Cardiac muscle cell (in vitro differentiated cells and primary cell): ENCODE measurements at regions not wholly inside any gene's neighbourhood (a gene's known extent, or its start where the extent isn't known, plus 50 kb on each side); places are given as distances from the start of the nearest gene placed in this dataset.
A peak's percentile ranks its signal among the peaks of the same experiment; 100 is the strongest.

Experiments used
- DNase-seq, 2 donors: peaks; one replicate each; pipeline versions ENCODE4 v3.0.0 to v3.0.0-alpha.2; 2010 to 2017; ENCODE audit warnings: low read depth in 1 of 2, low spot score in 1 of 2
- H3K27ac ChIP-seq: fragments of 200-600 bp; sonication (generic); 2 replicates; pipeline ENCODE4 v1.5.1; 2016
- H3K27me3 ChIP-seq: fragments of 200-600 bp; sonication (generic); 2 replicates; pipeline ENCODE4 v1.6.0; 2016; ENCODE audit warnings: control low read depth
- H3K36me3 ChIP-seq: fragments of 200-600 bp; sonication (generic); 2 replicates; pipeline ENCODE4 v1.5.1; 2016; ENCODE audit warnings: control low read depth
- H3K4me1 ChIP-seq: fragments of 200-600 bp; sonication (generic); 2 replicates; pipeline ENCODE4 v1.8.1; 2017; ENCODE audit warnings: low read depth, mild to moderate bottlenecking, mixed run types
- H3K4me3 ChIP-seq: fragments of 200-600 bp; sonication (generic); 2 replicates; pipeline ENCODE4 v1.5.1; 2016; ENCODE audit warnings: mild to moderate bottlenecking
- H3K9me3 ChIP-seq: fragments of 200-600 bp; sonication (generic); 2 replicates; pipeline ENCODE4 v1.5.1; 2017; ENCODE audit warnings: low read depth, mild to moderate bottlenecking, control low read depth
- TF ChIP-seq, protein P1 (sequence below): IDR thresholded peaks from 2 replicates; pipeline ENCODE4 v1.5.1; 2012; ENCODE audit warnings: low read depth, mild to moderate bottlenecking, low read length

DNA sequence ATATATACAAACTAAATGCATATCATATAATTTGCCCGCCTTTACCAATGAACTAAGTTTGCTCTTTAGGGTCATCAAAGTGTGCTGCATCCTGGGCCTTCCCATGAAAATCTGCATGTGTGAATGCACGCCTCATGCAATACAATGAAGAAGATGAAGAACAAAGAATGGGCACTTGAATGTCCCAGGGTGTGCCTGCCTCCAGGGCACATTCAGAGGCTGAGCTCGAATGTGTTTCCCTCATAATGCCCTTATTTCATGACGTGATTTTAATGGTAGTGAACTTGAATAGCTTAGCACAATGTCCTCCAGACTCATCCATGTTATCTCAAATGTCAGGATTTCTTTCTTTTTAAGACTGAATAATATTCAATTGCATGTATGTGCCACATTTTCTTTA lies 824.9 kb downstream of the TNS3 start:
- DNase-seq, result no peak
- Histone ChIP-seq H3K27me3 (no peaks in the 10 kb centered on the region), H3K4me3 (no peak overlapping the region), H3K4me1 (no peaks in the 10 kb centered on the region), H3K27ac (no peak overlapping the region), H3K9me3 (no peaks in the 10 kb centered on the region), H3K36me3 (no peaks in the 10 kb centered on the region)
- TF ChIP-seq, protein P1, sequence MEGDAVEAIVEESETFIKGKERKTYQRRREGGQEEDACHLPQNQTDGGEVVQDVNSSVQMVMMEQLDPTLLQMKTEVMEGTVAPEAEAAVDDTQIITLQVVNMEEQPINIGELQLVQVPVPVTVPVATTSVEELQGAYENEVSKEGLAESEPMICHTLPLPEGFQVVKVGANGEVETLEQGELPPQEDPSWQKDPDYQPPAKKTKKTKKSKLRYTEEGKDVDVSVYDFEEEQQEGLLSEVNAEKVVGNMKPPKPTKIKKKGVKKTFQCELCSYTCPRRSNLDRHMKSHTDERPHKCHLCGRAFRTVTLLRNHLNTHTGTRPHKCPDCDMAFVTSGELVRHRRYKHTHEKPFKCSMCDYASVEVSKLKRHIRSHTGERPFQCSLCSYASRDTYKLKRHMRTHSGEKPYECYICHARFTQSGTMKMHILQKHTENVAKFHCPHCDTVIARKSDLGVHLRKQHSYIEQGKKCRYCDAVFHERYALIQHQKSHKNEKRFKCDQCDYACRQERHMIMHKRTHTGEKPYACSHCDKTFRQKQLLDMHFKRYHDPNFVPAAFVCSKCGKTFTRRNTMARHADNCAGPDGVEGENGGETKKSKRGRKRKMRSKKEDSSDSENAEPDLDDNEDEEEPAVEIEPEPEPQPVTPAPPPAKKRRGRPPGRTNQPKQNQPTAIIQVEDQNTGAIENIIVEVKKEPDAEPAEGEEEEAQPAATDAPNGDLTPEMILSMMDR, result no peak

DNA sequence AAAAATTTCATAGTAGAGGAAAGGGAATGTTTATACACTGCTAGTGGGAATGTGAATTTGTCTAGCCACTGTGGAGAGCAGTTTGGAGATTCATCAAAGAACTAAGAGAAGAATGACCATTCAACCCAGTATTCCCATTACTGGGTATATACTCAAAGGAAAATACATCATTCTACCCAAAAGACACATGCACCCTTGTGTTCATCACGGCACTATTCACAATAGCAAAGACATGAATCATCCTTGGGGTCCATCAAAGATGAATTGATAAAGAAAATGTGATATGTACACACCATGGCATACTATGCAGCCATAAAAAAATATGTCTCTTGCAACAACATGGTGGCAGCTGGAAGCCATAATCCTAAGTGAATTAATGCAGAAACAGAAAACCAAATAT lies 825.7 kb downstream of the TNS3 start:
- no peaks in the 10 kb centered on the region for H3K9me3 ChIP-seq
- no peak for DNase-seq
- H3K27me3 ChIP-seq, result no peaks in the 10 kb centered on the region
- no peaks in the 10 kb centered on the region for H3K36me3 ChIP-seq
- H3K4me1 ChIP-seq, result no peaks in the 10 kb centered on the region
- TF ChIP-seq, protein P1, result no peak
- no peak overlapping the region for H3K27ac ChIP-seq
- no peak overlapping the region for H3K4me3 ChIP-seq

DNA sequence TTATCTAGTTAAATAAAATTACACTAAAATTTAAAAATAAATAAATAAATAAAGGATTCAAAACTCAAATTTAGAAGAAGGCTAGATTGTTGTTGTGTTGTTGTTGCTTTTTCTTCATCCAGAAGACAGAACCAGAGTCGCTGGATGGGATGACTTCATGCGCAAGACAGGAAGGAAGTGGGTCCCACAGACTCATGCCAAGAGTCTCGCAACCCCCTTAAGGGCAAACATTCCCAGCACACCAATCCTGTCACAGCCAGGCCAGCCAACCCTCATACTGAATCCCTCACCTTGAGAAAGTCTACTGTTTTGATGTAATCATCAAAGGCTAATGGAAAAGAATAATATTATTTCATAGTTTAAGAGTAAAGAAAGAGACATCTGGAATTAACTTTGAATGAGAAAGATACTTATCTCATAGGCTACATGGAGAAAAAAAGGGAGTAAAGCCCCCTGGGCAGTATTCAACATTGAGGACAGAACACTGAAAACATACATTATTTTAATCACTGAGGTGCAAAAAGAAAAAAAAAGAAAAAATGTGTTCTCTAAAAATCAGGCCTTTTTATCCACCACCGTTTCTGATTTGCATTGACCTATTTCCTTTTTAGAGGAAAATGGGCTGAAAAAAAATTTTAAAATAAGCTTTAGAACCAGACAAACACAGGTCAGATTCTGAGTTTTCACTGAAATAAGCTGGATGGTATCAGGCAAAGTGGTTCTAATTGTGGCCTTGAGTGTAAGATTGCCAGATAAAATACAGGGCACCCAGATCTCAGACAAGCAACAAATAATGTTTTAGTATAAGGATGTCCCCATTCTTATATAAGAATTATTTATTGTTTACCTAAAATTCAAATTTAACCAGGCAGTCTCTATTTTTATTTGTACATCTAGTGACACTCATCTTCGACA lies 826.5 kb downstream of the TNS3 start:
- TF ChIP-seq, protein P1, result no peak
- Histone ChIP-seq H3K36me3 (no peaks in the 10 kb centered on the region), H3K4me1 (no peaks in the 10 kb centered on the region), H3K27ac (no peak overlapping the region), H3K9me3 (no peaks in the 10 kb centered on the region), H3K4me3 (no peak overlapping the region), H3K27me3 (no peaks in the 10 kb centered on the region)
- no peak for DNase-seq

DNA sequence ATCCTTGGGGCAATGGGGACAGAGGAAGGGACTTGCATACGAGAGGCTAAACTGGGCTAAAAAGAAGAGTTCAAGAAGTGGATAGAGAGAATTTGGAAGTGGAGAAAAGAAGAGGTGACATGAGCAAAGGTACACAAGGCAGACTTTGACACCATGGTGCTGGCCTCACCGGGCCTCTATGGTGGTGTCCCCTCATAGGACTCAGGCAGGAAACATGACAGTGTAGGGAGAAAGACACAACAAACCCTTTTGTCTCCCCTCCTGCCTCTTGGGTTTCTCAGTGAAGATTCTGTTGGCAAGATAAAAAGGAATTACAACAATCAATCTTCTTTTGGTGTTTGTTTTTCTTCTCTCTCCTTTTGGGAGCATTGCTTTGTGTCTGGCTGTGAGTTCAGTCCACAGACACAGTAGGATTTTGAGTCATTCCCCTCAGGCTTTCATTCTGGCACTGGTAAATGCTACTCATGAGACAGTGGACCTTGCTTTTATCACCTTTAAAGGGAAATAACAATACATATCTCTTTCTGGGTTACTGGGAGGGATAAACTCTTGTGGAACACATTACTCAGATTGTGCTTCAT lies 827.7 kb downstream of the TNS3 start:
- TF ChIP-seq, protein P1, result no peak
- peaks cover 6% of the 10 kb centered on the region for H3K4me1 ChIP-seq
- H3K27ac ChIP-seq, result no peak overlapping the region

DNA sequence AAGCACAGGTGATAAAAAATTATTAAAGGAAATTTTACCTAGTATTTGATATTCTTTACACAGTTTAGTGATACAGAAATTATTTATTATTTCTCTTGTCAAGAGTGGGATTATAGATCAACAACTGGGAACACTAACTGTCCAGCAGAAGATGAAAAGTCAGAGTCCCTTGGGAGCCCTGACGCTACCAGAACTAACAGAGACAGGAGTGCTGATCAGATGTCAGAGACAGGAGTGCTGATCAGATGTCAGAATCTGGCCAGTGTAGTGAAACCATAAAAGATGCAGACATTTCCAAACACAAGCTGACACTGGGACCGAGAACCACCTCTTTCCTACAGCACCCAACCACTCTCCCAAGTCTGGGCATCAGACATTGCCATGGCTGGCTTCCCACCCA lies 828.2 kb downstream of the TNS3 start:
- no peak for DNase-seq
- no peaks in the 10 kb centered on the region for H3K27me3 ChIP-seq
- no peaks in the 10 kb centered on the region for H3K36me3 ChIP-seq
- TF ChIP-seq, protein P1, result no peak
- H3K4me3 ChIP-seq, result no peak overlapping the region
- no peak overlapping the region for H3K27ac ChIP-seq
- H3K4me1 ChIP-seq, result peaks cover 6% of the 10 kb centered on the region
- H3K9me3 ChIP-seq, result no peaks in the 10 kb centered on the region

More for the DNA sequence above, 827.7 kb downstream of the TNS3 start:
- Histone ChIP-seq H3K4me3 (no peak overlapping the region), H3K9me3 (no peaks in the 10 kb centered on the region), H3K36me3 (no peaks in the 10 kb centered on the region), H3K27me3 (no peaks in the 10 kb centered on the region)
- peak in 1 of 2 donors; percentile 50 for DNase-seq
